Right forelimb (tissue), 1 donor: ENCODE measurements at regions not wholly inside any gene's neighbourhood (a gene's known extent, or its start where the extent isn't known, plus 50 kb on each side); places are given as distances from the start of the nearest gene placed in this dataset.

Experiments used
- DNase-seq: peaks from one replicate; pipeline ENCODE4 v3.0.0-alpha.2; 2018

GRCh38 chr10:14385596-14386593 lies 55.2 kb upstream of the FRMD4A start:
- no peak for DNase-seq

- DNase-seq, result no peak
These were observed 54.2 kb upstream of the FRMD4A start for GRCh38 chr10:14384915-14385314.

GRCh38 chr10:14384116-14384730 lies 53.5 kb upstream of the FRMD4A start:
- no peak for DNase-seq

GRCh38 chr10:14383266-14383665 lies 52.5 kb upstream of the FRMD4A start:
- DNase-seq, result no peak

DNA sequence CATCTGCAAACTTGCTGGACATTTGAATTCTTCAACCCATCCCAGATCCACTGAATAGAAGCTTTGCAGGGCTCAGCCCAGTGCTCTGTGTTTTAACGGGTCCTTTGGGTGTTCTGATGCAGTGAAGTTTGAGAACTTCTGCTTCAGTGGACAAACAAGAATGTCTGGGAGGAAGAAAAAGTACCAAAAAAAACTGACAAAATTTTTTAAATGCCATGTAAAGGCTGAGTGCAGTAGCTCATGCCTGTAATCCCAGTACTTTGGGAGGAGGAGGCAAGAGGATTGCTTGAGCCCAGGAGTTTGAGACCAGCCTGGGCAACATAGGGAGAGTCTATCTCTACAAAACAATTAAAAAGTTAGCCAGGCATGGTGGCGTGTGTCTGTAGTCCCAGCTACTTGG lies 51.8 kb upstream of the FRMD4A start:
- DNase-seq, result no peak

DNA sequence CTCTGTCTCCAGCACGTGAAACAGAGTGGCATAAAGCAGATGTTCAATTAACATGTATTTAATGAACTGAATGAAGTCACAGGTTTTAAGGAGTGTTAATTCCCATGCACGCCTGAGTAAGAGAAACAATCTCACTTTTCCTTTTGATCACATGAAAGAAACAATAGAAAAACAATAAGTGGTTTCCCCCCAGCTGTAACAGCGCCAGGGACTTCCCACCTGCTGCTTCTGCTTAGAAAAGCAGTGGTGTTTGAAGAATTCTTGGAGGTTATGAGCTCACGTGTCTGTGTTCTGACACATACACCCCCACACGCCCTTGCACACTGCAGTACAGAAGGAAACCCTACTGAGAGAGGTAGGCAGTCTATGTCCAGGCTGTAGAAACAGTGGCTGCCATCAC lies 51.3 kb upstream of the FRMD4A start:
- DNase-seq, result no peak

GRCh38 chr10:14381475-14381874 lies 50.8 kb upstream of the FRMD4A start:
- no peak for DNase-seq

DNA sequence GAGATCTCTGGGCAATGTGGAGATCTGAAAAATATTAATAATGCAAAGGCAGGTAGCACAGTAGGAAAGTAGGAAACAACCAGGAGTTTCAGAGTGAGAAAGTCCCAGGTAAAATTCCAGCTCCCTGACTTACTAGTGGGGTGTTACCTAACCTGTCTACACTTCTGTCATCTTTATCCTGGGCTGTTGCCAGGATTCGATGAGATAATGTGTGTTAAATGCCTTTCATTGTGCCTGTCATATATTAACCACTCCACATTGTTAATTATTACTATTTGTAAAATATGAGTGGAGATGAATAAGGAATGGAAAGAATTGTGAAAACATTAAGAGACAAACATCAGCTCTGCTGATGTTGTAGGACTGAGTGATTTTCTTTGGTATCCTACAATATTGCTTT lies 50.0 kb upstream of the FRMD4A start:
- no peak for DNase-seq
